ENCODE measurements at regions not wholly inside any gene's neighbourhood (a gene's known extent, or its start where the extent isn't known, plus 50 kb on each side); places are given as distances from the start of the nearest gene placed in this dataset.

DNA sequence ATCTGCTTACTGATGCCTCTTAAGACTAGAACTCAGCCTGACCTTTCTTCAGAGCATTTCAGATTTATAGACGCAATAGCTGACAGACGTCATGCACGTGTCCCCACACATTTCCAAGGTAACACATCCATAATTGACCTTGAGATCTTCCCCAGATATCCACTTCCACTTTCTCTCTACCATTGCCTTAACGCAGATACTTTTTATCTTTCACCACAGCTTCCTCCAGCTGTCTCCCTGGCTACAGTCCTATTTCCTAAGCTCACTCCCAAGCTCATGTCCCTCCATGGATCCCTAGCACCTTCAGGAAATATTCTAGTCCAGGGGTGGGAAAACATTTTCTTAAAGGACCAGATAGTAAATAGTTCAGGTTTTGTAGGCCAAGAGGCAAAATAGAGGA lies 173.0 kb upstream of the MITF start:
- TF ChIP-seq YY1 (IDR thresholded peaks at IDR 0.05; ENCODE audit: insufficient read depth, insufficient read length) (no peak), ZNF274 (IDR thresholded peaks at IDR 0.05; ENCODE audit: low read depth, low read length) (no peak)
